Suppressor macrophage treated with lipopolysaccharide for 1 hour (primary cell): ENCODE measurements at regions not wholly inside any gene's neighbourhood (a gene's known extent, or its start where the extent isn't known, plus 50 kb on each side); places are given as distances from the start of the nearest gene placed in this dataset.
"Not testable (repeated sequence)": the region's sequence is repeated elsewhere in the genome, so short reads cannot be mapped to it uniquely, and the experiment has no call there.

Source experiments
- DNase-seq, 3 donors: peaks; one replicate each; pipeline ENCODE4 v3.0.0-alpha.2; 2020 to 2022

DNA sequence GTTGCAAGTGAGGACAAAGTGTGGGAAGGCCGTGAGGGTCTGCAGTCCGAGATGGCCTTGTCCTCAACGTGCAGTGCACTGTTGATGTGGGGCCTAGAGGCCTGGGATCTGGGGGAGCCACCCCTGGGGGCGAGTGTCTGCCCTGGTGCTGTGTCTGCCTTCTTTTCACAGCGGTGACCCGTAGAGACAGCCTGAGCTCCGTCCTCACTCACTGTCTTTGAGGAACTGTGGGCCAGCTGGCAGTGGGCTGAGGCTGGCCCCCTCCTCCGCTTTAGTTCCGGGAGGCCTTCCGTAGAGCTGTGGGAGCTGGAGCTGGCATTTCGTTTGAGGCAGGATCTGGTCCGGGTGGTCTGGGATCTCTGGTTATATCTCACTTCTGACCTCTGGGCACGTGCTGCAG, 1370.6 kb downstream of the CDH12 start:
- DNase-seq, result not testable (repeated sequence)

DNA sequence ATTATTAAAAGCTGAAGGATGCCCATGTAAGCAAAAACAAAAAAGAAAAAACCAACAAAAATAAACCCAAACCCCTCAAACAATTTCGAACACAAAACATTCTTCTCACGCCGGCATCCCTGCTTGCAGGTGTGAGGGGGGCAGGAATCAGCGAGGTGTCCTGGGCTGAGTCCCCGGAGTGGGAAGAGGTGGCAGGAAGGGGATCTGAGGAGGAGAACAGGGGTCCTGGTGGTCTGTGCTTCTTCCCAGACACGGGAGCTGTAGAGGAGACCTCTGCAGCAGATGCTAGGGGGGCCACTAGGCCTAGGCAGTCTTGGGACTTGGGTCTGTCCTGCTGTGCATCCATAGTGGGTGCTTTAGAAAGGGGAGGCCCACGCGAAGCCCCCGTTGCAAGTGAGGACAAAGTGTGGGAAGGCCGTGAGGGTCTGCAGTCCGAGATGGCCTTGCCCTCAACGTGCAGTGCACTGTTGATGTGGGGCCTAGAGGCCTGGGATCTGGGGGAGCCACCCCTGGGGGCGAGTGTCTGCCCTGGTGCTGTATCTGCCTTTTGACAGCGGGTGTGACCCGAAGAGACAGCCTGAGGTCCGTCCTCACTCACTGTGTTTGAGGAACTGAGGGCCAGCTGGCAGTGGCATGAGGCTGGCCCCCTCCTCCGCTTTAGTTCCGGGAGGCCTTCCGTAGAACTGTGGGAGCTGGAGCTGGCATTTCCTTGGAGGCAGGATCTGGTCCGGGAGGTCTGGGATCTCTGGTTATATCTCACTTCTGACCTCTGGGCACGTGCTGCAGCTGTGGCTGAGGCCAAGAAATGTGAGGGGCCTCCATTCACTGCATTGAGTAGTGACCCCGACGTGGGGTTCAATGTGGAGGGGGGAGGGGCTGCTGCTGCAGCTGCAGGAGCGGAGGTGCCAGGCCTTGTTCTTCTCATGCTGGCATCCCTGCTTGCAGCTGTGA, 1371.5 kb downstream of the CDH12 start:
- DNase-seq, result not testable (repeated sequence)

DNA sequence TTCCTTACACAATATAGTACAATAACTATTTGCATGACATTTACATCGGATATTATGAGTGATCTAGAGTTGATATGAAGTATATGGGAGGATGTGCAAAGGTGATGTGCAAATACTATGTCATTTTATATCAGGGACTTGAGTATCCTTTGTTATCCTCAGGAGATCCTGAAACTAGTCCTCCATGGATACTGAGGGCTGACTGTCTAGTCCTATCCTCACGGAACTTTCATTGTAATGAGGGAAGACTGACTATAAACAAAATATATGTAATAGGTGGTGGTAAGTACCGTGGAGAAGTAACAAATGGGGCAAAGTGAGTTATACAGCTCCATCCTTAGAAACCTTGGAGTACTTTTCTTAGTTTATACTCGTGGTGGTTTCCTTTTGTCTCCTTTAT, 1373.1 kb downstream of the CDH12 start:
- not testable (repeated sequence) for DNase-seq

DNA sequence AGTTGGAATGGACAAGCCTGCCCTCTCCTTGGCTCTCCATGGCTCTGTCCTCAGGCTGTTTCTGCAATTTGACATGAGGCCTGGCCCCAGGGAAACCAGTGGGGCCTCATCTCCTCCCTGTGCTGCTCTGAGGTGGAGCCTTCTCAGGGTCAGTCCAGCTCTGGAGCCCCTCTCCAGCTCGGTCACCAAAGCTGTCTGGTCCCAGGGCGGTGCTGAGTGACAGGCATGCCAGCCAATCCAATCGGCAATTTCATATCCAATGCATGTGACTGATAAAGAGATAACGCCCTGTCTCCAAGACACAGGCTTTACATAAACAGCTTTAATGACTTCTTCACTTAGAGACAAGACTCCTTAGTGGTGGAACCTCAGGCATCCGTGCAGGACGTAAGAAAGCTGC, 1379.2 kb downstream of the CDH12 start:
- not testable (repeated sequence) for DNase-seq

DNA sequence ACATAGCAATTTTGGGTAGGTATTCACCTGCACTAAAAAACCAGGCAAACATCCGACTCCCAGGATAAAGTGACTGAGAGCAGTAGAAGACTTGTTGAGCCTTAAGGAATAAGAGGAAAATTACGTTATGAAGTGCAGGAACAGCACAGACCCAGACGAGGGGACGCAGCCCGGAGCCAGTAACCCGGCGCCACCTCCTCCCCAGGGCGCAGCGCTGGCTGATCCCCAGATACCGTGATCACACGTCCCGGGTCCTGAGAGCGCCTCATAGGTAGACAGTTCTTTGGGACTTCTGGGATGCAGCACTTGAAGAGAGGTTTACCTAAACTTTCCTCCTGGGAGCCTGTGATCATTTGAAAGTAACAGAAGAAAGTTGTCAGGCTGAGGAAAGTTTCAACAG, 1379.7 kb downstream of the CDH12 start:
- not testable (repeated sequence) for DNase-seq

DNA sequence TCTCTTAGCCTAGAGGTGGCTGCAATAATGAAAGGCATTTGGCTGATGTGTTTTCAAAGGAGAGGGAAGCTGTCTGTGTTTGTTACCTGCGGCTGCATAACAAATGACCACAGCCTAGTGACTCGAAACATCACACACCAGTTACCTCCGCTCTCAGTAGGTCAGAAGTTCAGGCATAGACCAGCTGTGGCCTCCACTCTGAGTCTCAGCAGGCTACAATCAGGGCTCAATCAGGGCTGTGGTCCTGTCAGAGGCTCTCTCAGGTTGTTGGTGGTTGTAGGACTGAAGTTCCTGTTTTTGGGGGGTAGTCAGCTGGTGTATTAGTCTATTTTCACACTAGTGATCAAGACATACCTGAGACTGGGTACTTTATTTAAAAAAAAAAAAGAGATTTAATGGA, 1381.5 kb downstream of the CDH12 start:
- DNase-seq, result not testable (repeated sequence)

DNA sequence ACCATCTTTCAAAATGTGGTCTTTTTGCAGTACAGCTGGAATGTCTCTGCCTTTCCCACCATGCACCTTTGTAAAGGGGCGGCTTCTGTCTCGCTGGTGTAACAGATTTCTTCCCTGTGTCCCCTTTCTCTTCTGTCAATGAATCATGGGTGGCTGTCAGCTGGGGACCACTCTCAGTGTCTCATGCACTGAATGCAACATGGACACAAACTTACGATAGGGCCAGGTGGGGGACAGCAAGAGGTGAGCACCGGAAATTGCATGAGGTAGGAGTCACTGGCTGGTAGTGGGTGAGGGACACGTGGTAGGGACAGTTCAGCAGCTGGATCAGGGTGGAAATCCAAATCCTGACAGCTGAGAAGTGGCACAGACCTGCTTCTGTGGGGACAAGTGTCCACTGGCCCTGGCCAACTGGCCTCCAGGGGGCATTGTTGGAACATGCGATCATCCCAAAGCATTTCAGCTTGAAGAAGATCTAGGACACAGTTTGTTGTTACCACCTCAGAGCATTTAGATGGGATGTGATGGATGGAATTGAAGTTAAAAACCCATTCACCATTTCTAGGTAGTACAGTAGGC, 1383.5 kb downstream of the CDH12 start:
- peak; percentile 15 to 36 (median 19) for DNase-seq

DNA sequence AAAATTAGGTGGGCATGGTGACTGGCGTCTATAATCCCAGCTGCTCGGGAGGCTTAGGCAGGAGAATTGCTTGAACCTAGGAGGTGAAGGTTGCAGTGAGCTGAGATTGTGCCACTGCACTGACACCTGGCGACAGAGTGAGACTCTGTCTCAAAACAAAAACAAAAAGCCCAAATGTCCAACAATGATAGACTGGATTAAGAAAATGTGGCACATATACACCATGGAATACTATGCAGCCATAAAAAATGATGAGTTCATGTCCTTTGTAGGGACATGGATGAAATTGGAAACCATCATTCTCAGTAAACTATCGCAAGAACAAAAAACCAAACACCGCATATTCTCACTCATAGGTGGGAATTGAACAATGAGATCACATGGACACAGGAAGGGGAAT, 1385.6 kb downstream of the CDH12 start:
- DNase-seq, result not testable (repeated sequence)

DNA sequence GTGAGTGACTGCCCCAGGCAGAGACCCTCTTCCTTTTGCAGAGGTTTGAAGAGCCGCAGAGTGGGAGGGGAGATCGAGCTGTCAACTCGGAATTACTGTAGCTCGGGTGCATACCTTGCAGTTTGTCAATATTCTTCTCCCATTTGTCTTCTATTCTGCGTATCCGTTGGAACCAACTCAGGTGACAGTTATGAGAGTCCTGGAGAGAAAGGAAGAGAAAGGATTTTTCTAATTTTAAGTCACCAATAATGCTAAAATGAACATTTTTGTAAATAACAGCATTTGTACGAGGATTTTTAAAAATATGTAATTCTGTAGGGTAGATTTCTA, 1393.4 kb downstream of the CDH12 start:
- DNase-seq, result not testable (repeated sequence)

DNA sequence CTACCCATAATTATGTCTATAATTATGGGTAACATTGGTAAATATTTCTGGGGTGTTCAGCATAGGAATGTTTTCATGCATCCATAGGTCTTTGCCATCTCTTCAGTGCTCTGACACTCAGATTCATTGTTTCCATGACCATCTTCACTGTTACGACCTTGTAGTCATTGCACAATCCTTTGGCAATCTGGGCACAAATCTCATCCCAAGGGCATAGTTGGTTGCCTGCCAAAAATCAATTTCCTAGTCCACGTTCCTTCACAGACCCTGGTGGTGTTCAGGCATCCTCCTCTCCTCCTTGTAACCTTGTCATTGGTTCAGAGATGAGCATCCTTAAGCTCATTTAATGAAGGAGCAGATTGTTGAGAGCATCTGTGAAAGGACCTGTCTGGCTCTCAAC, 1400.7 kb downstream of the CDH12 start:
- no peak for DNase-seq

DNA sequence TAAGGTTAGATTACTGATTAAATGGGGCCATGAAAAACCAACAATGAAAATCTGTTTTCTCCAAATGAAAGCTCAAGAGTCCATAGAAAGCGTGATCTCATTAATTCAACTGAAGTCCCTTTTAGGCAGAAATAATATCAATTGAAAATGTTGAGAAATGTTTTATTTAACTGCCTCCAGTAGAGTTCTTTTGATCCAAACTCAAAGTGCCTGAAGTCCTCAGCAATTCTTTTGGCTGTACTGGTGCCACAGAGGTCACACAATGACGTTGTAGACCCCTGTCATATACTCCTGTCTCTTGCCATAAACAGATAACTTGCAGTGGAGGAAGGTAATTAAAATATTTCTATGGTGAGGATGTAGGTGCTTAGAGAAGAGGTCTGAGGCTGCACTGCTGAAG, 1420.5 kb downstream of the CDH12 start:
- DNase-seq, result no peak

DNA sequence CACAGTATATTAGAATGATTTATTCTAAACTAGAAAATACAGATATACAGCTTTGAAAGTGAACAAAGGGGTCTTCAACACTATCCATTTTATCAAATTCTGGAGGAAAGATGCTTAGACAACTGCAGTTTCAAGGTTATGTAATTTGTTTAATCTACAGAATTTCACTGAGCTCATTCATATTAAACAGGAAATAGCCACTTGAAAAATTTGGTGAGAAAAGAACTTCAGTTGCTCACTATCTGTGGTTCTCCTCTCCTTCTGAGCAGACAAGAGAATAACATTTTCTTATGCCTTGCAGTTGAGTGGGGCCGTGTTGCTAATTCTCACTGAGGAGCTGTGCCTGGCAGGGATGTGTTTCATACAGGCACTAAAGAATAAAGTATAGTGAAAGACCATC, 1428.2 kb downstream of the CDH12 start:
- DNase-seq, result no peak

DNA sequence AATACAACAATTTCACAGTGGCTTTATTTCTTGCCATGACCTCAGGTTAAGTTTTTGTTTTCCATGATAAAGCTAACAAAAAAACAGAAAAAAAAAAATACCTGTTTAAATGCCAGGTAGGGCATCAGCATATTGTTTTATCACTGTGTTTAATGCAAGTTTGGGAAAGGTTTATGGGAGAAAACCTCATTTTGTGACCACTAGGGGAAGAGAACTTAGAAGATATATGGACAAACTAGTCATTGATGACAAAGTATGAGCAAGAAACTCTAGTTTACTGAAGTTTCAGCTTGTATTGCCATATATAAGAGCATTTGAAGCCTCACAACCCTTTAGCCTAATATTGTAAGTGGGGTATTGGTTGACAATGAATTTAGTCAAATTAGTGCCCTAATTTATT, 1431.4 kb upstream of the CDH18 start:
- no peak for DNase-seq

DNA sequence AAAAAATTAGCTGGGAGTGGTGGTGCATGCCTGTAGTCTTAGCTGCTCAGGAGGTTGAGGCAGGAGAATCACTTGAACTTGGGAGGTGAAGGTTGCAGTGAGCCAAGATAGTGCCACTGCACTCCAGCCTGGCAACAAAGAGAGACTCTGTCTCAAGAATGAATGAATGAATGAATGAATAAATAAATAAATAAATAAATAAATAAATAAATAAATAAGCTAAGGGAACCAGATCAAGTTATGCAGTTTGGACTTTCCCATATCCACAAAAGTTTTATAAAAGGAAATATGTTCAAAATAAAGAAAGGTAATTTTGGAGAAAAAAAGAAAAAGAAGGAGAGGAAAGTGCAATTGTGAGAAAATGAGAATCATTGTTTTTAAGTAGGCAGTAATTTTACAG, 1414.1 kb upstream of the CDH18 start:
- not testable (repeated sequence) for DNase-seq

DNA sequence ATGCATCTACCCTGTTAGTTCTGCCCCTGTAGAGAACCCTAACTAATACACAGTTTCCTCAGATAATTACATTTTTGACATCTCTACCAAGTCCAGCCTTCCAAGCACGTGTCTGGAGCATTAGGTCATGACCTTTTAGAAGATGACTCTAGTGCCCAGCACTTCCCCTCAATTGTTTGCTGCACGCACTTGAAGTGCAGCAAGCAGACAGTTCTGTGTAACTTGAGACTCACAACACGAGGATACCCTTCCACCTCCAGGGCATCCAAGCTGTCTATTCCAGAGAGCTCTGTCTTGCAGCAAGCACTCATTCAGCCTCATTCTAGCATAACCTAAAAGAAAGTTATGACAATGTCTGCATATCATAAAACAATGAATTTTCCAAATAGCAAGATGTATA, 1410.5 kb upstream of the CDH18 start:
- no peak for DNase-seq

DNA sequence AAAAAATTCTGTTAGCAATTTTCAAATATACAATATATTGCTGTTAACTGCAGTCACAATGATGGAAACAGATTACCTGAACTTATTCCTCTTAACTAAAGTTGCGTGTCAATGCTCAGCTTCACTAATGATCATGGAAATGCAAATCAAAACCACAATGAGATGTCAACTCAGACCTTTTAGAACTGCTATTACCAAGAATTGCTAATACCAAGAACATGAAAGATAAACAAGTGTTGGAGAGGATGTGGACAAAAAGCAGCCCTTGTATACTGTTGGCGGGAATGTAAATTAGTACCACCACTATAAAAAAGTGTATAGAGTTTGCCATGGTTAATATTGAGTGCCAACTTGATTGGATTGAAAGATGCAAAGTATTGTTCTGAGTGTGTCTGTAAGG, 1409.7 kb upstream of the CDH18 start:
- DNase-seq, result no peak

DNA sequence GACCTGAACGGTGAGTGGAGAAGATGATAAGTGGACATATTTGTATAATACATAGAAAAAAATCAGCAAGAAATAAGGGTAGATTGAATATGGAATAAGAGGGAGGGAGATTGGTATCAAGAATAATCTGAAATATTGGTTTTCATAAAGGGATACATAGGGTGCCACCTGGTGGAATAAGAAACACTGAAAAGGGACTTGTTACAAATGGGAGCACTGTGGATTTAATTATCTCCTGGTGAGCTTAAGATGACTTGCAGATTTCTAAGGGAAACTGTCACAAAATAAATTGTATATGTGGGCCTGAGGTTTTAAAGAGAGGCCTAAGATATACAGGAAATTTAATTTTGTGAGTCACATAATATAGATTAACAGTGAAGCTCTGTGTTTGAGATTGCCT, 1403.5 kb upstream of the CDH18 start:
- peak in 1 of 3 donors; percentile 0 for DNase-seq

DNA sequence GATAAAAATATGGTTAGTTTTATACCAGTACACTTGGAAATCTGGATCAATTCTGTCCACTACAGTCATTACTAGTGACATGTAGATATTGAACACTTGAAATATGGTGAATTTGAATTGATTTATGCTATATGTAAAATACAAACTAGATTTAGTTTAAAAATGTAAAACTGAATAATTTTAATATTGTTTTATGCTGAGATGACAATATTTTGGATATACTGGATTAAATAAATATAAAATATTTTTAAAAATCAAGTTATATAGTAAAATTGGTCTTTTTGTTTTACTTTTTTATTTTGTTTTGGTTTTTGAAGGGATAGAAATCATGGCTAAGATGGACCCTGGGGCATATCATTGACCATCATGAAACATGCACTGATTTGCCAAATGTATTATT, 1372.8 kb upstream of the CDH18 start:
- DNase-seq, result not testable (repeated sequence)

DNA sequence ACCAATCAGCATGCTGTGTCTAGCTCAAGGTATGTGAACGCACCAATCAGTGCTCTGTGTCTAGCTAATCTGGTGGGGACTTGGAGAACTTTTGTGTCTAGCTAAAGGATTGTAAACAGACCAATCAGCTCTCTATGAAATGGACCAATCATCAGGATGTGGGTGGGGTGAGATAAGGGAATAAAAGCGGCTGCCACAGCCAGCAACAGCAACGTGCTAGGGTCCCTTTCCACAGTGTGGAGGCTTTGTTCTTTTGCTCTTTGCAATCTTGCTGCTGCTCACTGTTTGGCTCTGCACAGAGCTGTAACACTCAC, 1353.9 kb upstream of the CDH18 start:
- not testable (repeated sequence) for DNase-seq

DNA sequence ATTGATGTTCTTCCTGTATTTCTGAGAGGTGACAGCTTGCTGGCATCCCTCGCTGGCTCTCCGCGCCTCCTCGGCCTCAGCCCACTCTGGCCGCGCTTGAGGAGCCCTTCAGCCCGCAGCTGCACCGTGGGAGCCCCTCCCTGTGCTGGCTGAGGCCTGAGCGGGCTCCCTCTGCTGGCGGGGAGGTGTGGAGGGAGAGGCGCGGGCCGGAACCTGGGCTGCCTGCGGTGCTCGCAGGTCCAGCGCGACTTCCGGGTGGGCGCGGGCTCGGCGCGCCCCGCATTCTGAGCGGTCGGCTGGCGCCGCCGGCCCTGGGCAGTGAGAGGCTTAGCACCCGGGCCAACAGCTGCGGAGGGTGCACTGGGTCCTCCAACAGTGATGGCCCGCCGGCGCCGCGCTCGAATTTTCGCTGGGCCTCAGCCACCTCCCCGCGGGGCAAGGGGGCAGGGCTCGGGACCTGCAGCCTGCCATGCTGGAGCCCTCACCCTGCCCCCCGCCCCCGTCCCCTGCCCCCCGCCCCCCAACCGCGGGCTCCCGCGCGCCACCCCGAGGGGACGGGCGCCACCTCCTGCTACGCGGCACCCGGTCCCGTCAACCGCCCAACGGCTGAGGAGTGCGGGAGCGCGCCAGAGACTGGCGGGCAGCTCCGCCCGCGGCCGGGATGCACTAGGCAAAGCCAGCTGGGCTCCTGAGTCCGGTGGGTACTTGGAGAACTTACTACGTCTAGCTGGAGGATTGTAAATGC, 1353.4 kb upstream of the CDH18 start:
- DNase-seq, result not testable (repeated sequence)

DNA sequence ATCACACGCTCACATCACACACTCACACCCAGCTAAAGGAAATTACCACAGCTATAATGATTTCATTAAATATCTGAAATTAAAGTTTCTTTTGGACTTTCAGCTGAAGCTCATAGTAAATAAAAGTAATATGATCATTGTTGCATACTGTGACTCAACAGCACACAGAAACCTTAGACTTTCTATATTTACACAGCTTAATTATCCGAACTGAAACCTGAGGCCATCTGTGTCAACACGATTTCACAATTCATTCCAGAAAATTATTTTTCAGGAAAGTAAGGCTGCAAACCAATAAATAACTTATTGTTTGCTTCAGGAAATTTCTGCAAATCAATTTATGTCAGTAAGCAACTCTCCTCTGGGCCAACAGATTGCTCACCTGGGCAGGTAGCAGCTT, 1352.2 kb upstream of the CDH18 start:
- DNase-seq, result not testable (repeated sequence)

DNA sequence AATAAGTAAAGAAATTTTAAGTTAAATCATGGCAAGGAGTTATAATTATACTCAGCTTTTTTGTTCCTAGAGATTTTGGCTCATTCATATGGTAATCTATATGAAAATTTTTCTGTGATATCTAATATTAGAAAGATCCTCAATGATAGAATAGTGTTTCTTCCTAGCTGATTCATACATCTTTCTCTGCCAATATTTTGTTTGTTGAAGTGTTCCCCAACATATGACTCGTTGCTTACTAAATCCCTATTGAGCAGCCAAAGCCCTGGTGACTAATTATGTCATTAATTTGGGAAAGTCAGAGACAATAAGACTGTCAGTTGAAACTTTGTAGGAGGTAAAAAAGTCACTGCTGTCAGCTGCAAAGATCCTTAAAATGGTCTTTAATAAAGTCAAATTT, 1348.5 kb upstream of the CDH18 start:
- DNase-seq, result peak in 1 of 3 donors; percentile 0

DNA sequence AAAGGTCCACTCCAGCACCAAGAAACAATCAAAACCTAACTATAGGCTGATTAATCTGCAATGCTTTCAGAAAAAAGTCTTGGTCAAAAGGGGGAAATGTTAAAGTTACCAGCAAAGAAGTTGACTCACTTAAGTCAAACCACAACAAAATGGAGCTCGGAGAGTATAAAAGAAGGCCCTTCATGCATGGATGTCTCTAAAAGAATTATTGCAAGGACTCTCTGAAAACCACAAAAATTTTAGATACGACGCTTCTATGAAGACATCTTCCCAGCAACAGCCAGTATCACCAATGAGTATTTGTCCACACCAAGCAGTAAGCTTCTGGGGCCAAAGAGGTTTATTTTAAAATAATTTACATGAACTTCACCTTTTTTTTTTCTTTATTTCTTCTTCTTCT, 1327.4 kb upstream of the CDH18 start:
- DNase-seq, result not testable (repeated sequence)

DNA sequence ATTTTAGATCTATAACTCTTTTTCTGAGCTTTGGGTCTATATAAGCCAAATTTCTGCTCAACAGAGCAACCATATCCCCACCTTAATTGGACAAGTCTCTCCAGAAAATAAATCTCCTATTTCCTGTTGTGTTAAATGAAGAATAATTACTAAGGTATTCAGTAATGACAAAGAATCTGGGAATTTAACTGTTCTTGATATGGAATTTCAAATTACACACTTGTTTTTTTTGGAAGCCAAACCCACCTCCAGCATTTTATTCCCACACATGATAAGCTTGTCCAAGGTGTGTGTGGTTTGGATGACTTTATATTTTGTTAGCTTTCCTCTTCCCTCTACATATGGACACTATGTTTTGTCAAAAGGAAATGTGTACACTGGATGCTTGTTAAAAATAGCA, 1313.2 kb upstream of the CDH18 start:
- not testable (repeated sequence) for DNase-seq
